T-helper 2 cell (primary cell): ENCODE measurements at regions not wholly inside any gene's neighbourhood (a gene's known extent, or its start where the extent isn't known, plus 50 kb on each side); places are given as distances from the start of the nearest gene placed in this dataset.
"Not testable (repeated sequence)": the region's sequence is repeated elsewhere in the genome, so short reads cannot be mapped to it uniquely, and the experiment has no call there.

ENCODE experiments used
- DNase-seq, 5 experiments: peaks; one replicate each; pipeline versions ENCODE4 v3.0.0 to v3.0.0-alpha.2; 2012 to 2022

DNA sequence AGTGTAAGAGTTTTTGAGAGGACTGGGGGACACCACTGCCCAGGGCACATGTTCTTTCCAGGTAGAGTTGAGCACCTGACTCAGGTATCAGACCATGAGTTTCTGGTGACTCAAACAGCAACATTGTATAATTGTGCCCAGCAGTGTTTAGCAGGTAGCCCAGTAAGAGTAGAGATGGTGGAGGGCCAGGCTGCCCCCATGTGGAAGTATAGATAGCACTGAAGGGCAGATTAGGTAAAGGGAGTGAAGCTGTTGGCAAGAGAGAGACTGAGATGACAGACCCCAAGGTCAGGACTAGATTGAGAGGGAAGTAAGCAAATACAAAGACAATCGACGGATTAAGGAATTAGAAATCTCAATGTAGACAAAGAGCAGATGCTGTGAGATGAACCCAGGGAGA, 74.6 kb downstream of the TRIM42 start:
- DNase-seq: no peak

DNA sequence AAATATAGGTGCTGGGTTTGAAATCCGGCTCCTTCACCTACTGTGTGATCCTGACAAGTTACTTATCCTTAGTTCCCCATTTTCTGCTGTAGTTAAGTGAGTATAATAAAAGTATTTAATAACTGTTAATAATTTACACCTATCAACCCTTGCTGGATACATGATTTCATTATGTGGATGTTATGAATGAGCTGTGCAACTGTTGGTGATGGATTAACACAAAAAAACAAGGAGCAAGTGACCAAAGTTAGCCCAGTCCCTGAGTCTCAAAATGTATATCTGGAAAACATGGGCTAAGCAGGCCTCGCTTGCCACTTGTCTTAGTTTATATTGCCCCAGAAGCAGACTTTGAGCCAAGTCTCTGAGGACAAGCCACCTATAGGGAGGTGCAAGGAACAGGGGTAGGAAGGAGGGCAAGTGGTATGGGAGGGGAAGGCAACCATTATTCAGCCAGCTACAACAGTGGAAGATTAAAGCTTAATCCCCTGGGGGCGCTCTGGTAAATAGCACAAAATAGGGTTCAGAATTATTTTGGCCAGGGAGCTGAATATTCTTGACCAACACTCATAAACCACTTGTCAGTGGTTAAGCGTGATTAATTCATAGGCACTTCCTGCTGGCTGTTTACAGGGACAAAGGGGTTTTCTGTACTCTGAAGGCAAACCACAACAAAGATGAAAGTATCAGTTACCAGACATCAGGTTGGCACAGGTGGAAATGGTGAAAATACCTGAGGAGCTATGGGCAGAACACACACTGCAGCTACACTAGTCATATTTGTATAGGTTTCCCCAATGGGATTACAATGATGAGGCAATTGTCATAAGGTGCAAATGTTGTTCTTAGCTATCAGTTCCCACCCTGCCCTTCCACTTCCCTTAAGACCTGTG, 76.2 kb downstream of the TRIM42 start:
- no peak for DNase-seq

DNA sequence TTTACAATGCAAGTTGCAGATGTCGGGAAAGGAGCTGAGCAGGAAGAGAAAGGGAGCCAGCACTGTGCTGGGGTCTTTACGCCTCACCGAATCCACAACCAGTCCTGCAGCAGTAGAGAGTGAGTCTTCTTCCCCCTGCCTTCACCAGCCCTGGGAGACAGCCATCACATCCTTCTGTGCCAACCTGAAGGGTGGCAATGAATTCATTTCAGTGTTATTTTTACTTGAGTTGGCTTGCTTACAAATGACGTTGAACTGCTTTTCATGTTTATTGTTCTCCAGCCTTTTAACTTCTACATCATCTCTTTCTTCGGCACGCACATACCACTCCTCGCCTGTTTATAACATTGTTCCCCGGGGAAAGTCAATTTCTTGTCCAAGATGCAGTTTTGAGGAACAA, 77.1 kb downstream of the TRIM42 start:
- no peak for DNase-seq

DNA sequence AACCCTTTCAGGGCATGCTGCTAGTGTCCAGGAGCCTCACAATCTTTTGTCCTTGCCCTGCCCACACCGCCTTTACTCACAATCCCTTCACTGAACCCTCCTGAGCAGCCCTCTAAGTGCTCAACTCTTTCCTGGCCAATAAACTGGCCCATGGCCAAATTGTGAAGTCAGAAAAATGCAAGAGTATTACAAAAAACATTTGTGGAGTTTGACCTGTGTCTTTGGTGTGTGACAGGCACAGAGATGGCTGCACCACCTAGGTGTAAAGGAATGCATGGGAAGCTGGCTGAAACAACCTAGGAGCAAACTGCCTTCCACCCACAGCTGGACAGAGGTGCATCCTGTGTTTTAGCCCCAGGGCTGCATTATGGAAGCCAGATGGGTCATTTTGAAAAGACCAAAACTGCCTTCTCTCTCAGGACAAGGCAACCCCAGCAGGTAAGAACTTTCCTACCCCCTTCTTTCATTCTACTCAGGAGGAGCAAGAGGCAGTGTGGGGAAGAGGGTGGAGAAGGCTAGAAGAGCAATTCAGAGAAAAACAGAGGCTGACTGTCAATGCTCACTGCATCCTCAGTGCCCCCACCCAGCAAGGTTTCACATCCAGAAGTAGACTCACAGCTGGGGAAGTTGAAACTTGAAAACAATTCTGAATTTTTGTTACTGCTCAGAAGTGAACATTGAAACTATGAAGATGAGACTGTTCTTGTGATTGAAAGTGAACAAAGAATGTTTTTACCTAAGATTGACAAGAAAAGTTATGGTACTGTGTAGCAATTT, 78.6 kb downstream of the TRIM42 start:
- no peak for DNase-seq

DNA sequence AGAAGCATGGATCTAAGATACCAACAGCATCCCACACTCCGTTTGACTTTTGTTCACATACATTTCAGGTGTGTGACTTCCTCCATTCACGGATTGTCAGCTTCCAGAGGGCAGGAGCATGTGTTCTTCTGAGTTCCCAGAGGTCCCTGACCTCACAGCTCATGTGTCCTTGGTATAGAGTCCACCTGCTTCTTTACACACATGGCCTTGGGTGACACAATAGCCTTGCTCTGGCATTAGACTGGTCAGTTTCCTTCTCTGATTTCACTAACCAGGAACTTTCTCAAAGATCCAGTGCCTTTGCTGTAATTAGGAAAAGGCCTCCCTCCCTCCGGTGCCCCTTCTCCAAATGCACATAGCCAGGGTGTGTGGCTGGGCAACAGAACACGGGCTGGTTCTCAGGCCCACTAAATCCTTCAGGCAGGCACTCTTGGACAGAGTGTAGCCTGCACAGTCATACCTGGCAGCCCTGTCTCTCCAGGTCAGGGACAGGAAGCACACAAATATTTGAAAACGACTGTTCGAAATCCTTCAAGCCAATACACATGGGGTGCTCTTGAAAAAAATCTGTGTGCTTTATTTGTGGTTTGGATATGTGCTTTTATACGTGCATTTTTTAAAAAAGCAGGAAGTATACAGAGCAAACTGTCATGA, 81.1 kb downstream of the TRIM42 start:
- peak in 1 of 5 experiments; percentile 15 for DNase-seq

GRCh38 chr3:140760324-140761075, 82.6 kb downstream of the TRIM42 start:
- no peak for DNase-seq

DNA sequence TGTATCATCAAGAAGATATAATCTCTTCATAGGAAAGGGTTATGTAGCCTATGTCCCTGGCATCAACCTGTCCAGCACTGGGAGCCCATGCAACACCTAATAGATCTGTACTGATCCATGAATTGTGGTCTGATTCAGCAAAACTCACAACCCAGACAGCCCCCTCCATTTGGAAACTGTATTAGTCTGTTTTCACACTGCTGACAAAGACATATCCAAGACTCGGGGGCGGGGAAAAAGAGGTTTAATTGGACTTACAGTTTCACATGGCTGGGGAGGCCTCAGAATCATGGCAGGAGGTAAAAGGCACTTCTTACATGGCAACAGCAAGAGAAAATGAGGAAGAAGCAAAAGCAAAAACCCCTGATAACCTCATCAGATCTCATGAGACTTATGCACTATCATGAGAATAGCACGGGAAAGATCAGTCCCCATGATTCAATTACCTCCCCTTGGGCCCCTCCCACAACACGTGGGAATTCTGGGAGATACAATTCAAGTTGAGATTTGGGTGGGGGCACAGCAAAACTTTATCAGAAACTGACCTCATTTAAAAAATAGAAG, 83.3 kb downstream of the TRIM42 start:
- DNase-seq: no peak

DNA sequence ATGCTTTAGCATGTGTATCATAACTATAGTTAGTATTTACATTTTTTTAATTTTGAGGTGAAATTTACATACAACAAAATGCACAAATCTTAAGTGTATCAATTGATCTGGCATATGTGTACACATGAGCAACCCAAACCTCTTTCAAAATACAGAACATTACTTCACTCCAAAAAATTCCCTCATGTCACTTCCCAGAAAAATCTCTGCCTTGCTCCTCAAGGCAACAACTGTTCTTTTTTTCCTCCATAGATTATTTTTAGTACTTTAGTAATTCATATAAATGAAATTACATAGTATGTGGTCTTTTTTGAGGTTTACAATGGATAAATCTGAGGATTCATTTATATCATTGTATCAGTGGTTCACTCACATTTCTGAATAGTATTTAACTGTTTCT, 84.9 kb downstream of the TRIM42 start:
- no peak for DNase-seq

DNA sequence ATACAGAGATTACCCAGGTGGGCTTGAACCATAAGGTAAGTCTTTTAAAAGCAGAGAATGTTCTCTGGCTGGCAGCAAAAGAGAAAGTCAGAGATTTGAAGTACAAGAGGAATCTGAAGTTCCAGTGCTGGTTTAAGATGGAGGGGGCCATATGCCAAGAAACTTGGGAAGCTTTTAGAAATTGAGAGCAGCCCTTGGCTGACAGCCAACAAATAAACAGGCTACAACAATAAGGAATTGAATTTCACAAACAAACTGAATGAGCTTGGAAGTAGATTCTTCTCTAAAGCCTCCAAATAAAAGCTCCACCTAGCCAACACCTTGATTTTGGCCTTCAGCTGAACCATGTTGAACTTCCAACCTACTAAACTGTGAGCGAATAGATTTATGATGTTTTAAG, 85.7 kb downstream of the TRIM42 start:
- no peak for DNase-seq

DNA sequence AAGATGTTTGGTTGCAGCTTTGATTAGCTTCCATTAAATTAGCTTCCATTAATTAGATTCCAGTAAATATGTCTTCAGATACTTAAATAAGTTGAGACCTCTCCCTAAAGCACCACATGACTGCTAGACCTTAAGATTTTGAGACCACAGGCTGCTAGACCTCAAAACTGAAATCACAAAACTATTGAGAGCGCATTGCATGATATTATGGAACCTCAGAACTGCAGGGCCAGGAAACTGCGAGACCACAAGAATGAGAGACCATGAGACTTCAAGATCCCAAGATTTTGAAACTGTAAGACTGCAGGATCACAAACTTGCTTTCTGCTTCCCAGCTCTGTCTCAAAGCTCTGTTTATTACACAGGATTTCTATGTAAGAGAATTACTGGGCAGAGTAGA, 87.4 kb downstream of the TRIM42 start:
- DNase-seq: peak in 1 of 5 experiments; percentile 53

- DNase-seq: peak in 1 of 5 experiments; percentile 70
Measured at GRCh38 chr3:140766465-140766864, 88.6 kb downstream of the TRIM42 start.

DNA sequence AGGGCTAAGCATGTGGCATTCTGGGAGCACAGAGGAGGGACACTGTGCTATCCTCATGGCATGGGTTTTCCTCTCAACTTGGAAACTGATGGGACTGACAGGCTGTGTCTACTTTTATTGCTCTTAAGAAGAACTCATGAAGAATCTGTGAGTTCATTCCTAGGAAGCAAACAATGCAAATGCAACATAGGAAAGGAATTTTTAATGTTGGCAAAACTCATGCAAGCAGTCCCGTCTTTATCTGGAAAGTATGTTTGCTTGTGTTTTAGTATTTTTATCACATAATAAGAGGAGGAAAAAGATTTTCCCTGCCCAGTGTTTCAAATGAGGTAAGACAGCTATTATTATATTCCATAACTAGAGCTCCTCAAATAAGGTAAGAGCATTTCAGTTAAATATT, 89.7 kb downstream of the TRIM42 start:
- no peak for DNase-seq

- no peak for DNase-seq
Measured at GRCh38 chr3:140768941-140769340, 91.1 kb downstream of the TRIM42 start.

DNA sequence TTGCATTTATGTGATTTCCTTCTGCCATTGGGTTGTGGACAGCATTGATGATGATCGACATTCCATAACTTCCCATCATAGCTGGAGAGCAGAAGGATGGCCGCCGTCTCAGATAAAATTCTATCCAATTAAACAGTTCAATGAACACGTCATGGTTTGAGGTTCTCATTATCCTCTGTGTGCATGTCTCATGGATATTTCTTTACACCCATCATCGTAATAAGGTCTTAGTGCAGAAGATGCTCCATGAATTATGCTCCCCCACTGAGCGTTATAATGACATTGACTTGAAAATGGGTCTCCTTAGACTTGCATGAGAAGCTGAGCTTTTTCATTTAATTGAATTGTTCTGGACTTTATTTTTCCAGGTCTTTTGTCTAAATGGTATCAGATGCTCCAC, 92.1 kb downstream of the TRIM42 start:
- no peak for DNase-seq

DNA sequence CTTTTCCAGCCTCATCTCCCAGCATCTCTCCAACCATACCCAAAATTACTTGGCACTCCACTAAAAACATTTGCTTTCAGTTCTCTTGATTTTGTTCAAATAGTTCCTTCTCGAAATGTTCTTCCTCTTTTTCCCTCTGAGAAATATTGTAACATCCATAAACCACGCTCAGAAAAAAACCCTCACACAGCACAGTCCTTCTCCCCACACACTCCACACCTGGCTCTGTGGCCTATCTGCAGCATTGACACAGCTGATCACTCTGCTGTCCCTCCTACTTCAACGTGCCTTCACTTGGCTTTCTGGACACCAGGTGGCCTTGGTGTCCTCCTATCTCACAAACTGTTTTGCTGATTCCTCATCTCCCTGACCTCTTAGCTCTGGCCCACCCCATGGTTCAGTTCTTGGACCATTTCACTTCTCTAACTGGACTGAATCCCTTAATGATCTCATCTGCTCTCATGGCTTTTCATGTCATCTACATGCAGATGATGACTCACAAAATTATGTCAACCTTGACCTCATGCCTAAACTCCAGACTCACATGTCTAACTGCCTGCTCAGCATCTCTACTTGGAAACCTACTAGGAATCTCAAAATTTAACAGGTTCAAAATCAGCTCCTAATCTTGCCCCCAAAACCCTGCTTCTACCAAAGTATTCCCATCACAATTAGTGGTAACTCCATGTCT, 93.3 kb downstream of the TRIM42 start:
- no peak for DNase-seq

DNA sequence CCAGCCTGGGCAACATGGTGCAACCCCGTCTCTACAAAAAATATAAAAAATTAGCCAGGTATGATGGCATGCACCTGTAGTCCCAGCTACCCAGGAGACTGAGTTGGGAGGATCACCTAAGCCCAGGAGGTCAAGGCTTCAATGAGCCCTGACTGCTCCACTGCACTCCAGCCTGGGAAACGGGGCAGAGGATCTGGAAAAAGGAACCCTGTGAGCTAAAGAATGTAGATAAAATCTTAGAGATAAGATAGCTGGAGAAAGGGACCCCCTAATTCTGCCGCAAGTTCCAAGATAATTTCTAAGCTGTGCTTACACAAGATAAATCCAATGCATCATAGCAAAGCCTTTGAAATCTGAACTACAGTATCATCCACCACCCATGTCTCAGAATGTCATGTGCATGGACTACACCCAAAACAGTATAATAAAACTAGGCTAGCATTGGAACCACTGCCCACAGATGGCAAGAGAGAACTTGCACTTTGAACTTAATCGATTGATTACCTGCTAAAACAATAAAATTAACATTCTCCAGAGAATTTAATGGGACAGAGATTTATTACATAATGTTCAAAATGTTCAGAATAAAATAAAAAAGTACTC, 99.9 kb downstream of the TRIM42 start:
- DNase-seq: no peak

DNA sequence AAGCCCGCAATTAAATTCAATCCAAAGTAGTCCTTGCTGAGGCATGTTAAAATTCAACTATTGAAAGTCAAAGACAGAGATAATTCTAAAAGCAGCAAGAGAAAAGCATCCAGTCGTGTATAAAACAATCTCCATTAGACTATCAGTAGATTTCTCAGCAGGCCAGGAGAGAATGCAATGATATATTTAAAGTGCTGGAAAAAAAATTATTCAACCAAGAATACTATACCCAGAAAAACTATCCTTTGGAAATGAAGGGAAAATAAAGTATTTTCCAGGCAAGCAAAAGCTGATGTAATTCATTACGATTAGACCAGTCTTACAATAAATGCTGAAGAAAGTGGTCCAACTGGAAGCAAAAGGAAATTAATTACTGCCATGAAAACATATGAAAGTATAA, 113.5 kb downstream of the TRIM42 start:
- no peak for DNase-seq

- no peak for DNase-seq
Measured at GRCh38 chr3:140794507-140794906, 116.6 kb downstream of the TRIM42 start.

- not testable (repeated sequence) for DNase-seq
Measured at GRCh38 chr3:140802898-140803297, 125.0 kb downstream of the TRIM42 start.

DNA sequence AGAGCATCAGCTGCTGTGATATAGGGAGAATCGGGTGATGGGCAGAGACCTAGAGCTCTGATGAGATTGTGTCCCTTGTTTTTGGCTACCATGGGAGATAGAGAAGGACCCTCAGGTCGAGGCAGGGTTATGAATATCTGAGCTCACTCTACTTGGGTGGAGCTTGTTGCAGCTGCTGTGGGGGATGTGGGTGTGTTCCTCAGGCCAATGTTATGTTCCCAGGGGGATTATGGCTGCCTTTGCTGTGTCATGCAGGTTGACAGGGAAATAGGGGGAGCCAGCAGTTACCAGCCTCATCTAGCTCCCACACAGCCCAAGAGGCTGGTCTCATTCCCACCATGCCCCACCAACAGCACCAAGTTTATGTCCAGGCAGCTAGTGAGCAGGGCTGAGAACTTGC, 131.5 kb downstream of the TRIM42 start:
- no peak for DNase-seq
